ENCODE measurements at regions not wholly inside any gene's neighbourhood (a gene's known extent, or its start where the extent isn't known, plus 50 kb on each side); places are given as distances from the start of the nearest gene placed in this dataset.

GRCh38 chr4:24007860-24008261, 118.0 kb upstream of the PPARGC1A start:
- no peak overlapping the region for H3K4me3 ChIP-seq (ENCODE audit: low read length in 2 of 2)
- no peaks in the 10 kb centered on the region for H3K9me3 ChIP-seq (ENCODE audit: control insufficient read depth in 2 of 2, insufficient read depth in 1 of 2, low read length in 1 of 2)
- H3K27ac ChIP-seq (ENCODE audit: low read depth in 1 of 2, low read length in 1 of 2): no peak overlapping the region
- DNase-seq (ENCODE audit: low read depth in 6 of 9, low spot score in 9 of 9): no peak
- H3K4me1 ChIP-seq (ENCODE audit: control insufficient read depth in 2 of 2, insufficient read depth in 2 of 2, low read length in 2 of 2): no peaks in the 10 kb centered on the region
- WGBS: 83% methylated on average over 10 of the region's 10 CpGs
- no peaks in the 10 kb centered on the region for H3K27me3 ChIP-seq (ENCODE audit: control insufficient read depth in 2 of 2, insufficient read depth in 1 of 2, low read length in 1 of 2)
- H3K36me3 ChIP-seq (ENCODE audit: control insufficient read depth in 2 of 2, insufficient read depth in 2 of 2, low read length in 1 of 2): no peaks in the 10 kb centered on the region

- 98% methylated on average over 1 of the region's 1 CpG for WGBS
- Histone ChIP-seq H3K9me3 (ENCODE audit: control insufficient read depth in 2 of 2, insufficient read depth in 1 of 2, low read length in 1 of 2) (no peaks in the 10 kb centered on the region), H3K27me3 (ENCODE audit: control insufficient read depth in 2 of 2, insufficient read depth in 1 of 2, low read length in 1 of 2) (no peaks in the 10 kb centered on the region), H3K36me3 (ENCODE audit: control insufficient read depth in 2 of 2, insufficient read depth in 2 of 2, low read length in 1 of 2) (no peaks in the 10 kb centered on the region), H3K4me1 (ENCODE audit: control insufficient read depth in 2 of 2, insufficient read depth in 2 of 2, low read length in 2 of 2) (no peaks in the 10 kb centered on the region), H3K4me3 (ENCODE audit: low read length in 2 of 2) (no peak overlapping the region), H3K27ac (ENCODE audit: low read depth in 1 of 2, low read length in 1 of 2) (no peak overlapping the region)
- DNase-seq (ENCODE audit: low read depth in 6 of 9, low spot score in 9 of 9): no peak
Observed at GRCh38 chr4:24006269-24006668, 116.4 kb upstream of the PPARGC1A start.

GRCh38 chr4:24003926-24004325, 114.1 kb upstream of the PPARGC1A start:
- no peak overlapping the region for H3K4me3 ChIP-seq (ENCODE audit: low read length in 2 of 2)
- no peak overlapping the region for H3K27ac ChIP-seq (ENCODE audit: low read depth in 1 of 2, low read length in 1 of 2)
- DNase-seq (ENCODE audit: low read depth in 6 of 9, low spot score in 9 of 9): no peak
- no peaks in the 10 kb centered on the region for H3K9me3 ChIP-seq (ENCODE audit: control insufficient read depth in 2 of 2, insufficient read depth in 1 of 2, low read length in 1 of 2)
- H3K36me3 ChIP-seq (ENCODE audit: control insufficient read depth in 2 of 2, insufficient read depth in 2 of 2, low read length in 1 of 2): no peaks in the 10 kb centered on the region
- no peaks in the 10 kb centered on the region for H3K27me3 ChIP-seq (ENCODE audit: control insufficient read depth in 2 of 2, insufficient read depth in 1 of 2, low read length in 1 of 2)
- 78% methylated on average over 4 of the region's 4 CpGs for WGBS
- H3K4me1 ChIP-seq (ENCODE audit: control insufficient read depth in 2 of 2, insufficient read depth in 2 of 2, low read length in 2 of 2): no peaks in the 10 kb centered on the region

GRCh38 chr4:24003496-24003895, 113.6 kb upstream of the PPARGC1A start:
- Histone ChIP-seq H3K27me3 (ENCODE audit: control insufficient read depth in 2 of 2, insufficient read depth in 1 of 2, low read length in 1 of 2) (no peaks in the 10 kb centered on the region), H3K4me3 (ENCODE audit: low read length in 2 of 2) (no peak overlapping the region), H3K27ac (ENCODE audit: low read depth in 1 of 2, low read length in 1 of 2) (no peak overlapping the region), H3K36me3 (ENCODE audit: control insufficient read depth in 2 of 2, insufficient read depth in 2 of 2, low read length in 1 of 2) (no peaks in the 10 kb centered on the region), H3K9me3 (ENCODE audit: control insufficient read depth in 2 of 2, insufficient read depth in 1 of 2, low read length in 1 of 2) (no peaks in the 10 kb centered on the region), H3K4me1 (ENCODE audit: control insufficient read depth in 2 of 2, insufficient read depth in 2 of 2, low read length in 2 of 2) (no peaks in the 10 kb centered on the region)
- WGBS: 73% methylated on average over 3 of the region's 3 CpGs
- no peak for DNase-seq (ENCODE audit: low read depth in 6 of 9, low spot score in 9 of 9)

GRCh38 chr4:24002330-24002966, 112.6 kb upstream of the PPARGC1A start:
- no peaks in the 10 kb centered on the region for H3K4me1 ChIP-seq (ENCODE audit: control insufficient read depth in 2 of 2, insufficient read depth in 2 of 2, low read length in 2 of 2)
- WGBS: 92% methylated on average over 7 of the region's 7 CpGs
- H3K36me3 ChIP-seq (ENCODE audit: control insufficient read depth in 2 of 2, insufficient read depth in 2 of 2, low read length in 1 of 2): no peaks in the 10 kb centered on the region
- H3K4me3 ChIP-seq (ENCODE audit: low read length in 2 of 2): no peak overlapping the region
- no peak for DNase-seq (ENCODE audit: low read depth in 6 of 9, low spot score in 9 of 9)
- H3K27me3 ChIP-seq (ENCODE audit: control insufficient read depth in 2 of 2, insufficient read depth in 1 of 2, low read length in 1 of 2): no peaks in the 10 kb centered on the region
- H3K27ac ChIP-seq (ENCODE audit: low read depth in 1 of 2, low read length in 1 of 2): no peak overlapping the region
- no peaks in the 10 kb centered on the region for H3K9me3 ChIP-seq (ENCODE audit: control insufficient read depth in 2 of 2, insufficient read depth in 1 of 2, low read length in 1 of 2)

- Histone ChIP-seq H3K9me3 (ENCODE audit: control insufficient read depth in 2 of 2, insufficient read depth in 1 of 2, low read length in 1 of 2) (no peaks in the 10 kb centered on the region), H3K4me1 (ENCODE audit: control insufficient read depth in 2 of 2, insufficient read depth in 2 of 2, low read length in 2 of 2) (no peaks in the 10 kb centered on the region), H3K27ac (ENCODE audit: low read depth in 1 of 2, low read length in 1 of 2) (no peak overlapping the region), H3K4me3 (ENCODE audit: low read length in 2 of 2) (no peak overlapping the region), H3K36me3 (ENCODE audit: control insufficient read depth in 2 of 2, insufficient read depth in 2 of 2, low read length in 1 of 2) (no peaks in the 10 kb centered on the region), H3K27me3 (ENCODE audit: control insufficient read depth in 2 of 2, insufficient read depth in 1 of 2, low read length in 1 of 2) (no peaks in the 10 kb centered on the region)
- no peak for DNase-seq (ENCODE audit: low read depth in 6 of 9, low spot score in 9 of 9)
- 66% methylated on average over 8 of the region's 8 CpGs for WGBS
Observed at GRCh38 chr4:24001486-24002329, 111.9 kb upstream of the PPARGC1A start.

GRCh38 chr4:24000470-24000831, 110.6 kb upstream of the PPARGC1A start:
- WGBS: 89% methylated on average over 3 of the region's 3 CpGs
- H3K4me3 ChIP-seq (ENCODE audit: low read length in 2 of 2): no peak overlapping the region

GRCh38 chr4:23999714-24000469, 110.0 kb upstream of the PPARGC1A start:
- H3K4me1 ChIP-seq (ENCODE audit: control insufficient read depth in 2 of 2, insufficient read depth in 2 of 2, low read length in 2 of 2): no peaks in the 10 kb centered on the region
- WGBS: 90% methylated on average over 17 of the region's 17 CpGs
- no peak overlapping the region for H3K4me3 ChIP-seq (ENCODE audit: low read length in 2 of 2)
- DNase-seq (ENCODE audit: low read depth in 6 of 9, low spot score in 9 of 9): no peak
- H3K27ac ChIP-seq (ENCODE audit: low read depth in 1 of 2, low read length in 1 of 2): no peak overlapping the region
- H3K36me3 ChIP-seq (ENCODE audit: control insufficient read depth in 2 of 2, insufficient read depth in 2 of 2, low read length in 1 of 2): no peaks in the 10 kb centered on the region
- H3K9me3 ChIP-seq (ENCODE audit: control insufficient read depth in 2 of 2, insufficient read depth in 1 of 2, low read length in 1 of 2): no peaks in the 10 kb centered on the region
- no peaks in the 10 kb centered on the region for H3K27me3 ChIP-seq (ENCODE audit: control insufficient read depth in 2 of 2, insufficient read depth in 1 of 2, low read length in 1 of 2)

More at GRCh38 chr4:24000470-24000831, 110.6 kb upstream of the PPARGC1A start:
- no peak for DNase-seq (ENCODE audit: low read depth in 6 of 9, low spot score in 9 of 9)
- Histone ChIP-seq H3K27ac (ENCODE audit: low read depth in 1 of 2, low read length in 1 of 2) (no peak overlapping the region), H3K4me1 (ENCODE audit: control insufficient read depth in 2 of 2, insufficient read depth in 2 of 2, low read length in 2 of 2) (no peaks in the 10 kb centered on the region), H3K36me3 (ENCODE audit: control insufficient read depth in 2 of 2, insufficient read depth in 2 of 2, low read length in 1 of 2) (no peaks in the 10 kb centered on the region), H3K9me3 (ENCODE audit: control insufficient read depth in 2 of 2, insufficient read depth in 1 of 2, low read length in 1 of 2) (no peaks in the 10 kb centered on the region), H3K27me3 (ENCODE audit: control insufficient read depth in 2 of 2, insufficient read depth in 1 of 2, low read length in 1 of 2) (no peaks in the 10 kb centered on the region)

GRCh38 chr4:23993373-23993772, 103.5 kb upstream of the PPARGC1A start:
- DNase-seq (ENCODE audit: low read depth in 6 of 9, low spot score in 9 of 9): no peak
- H3K9me3 ChIP-seq (ENCODE audit: control insufficient read depth in 2 of 2, insufficient read depth in 1 of 2, low read length in 1 of 2): no peaks in the 10 kb centered on the region
- H3K27me3 ChIP-seq (ENCODE audit: control insufficient read depth in 2 of 2, insufficient read depth in 1 of 2, low read length in 1 of 2): no peaks in the 10 kb centered on the region
- H3K4me1 ChIP-seq (ENCODE audit: control insufficient read depth in 2 of 2, insufficient read depth in 2 of 2, low read length in 2 of 2): no peaks in the 10 kb centered on the region
- no peaks in the 10 kb centered on the region for H3K36me3 ChIP-seq (ENCODE audit: control insufficient read depth in 2 of 2, insufficient read depth in 2 of 2, low read length in 1 of 2)
- H3K27ac ChIP-seq (ENCODE audit: low read depth in 1 of 2, low read length in 1 of 2): no peak overlapping the region
- H3K4me3 ChIP-seq (ENCODE audit: low read length in 2 of 2): no peak overlapping the region
- 83% methylated on average over 1 of the region's 1 CpG for WGBS
